Ammon's horn (tissue), 1 donor: ENCODE measurements at regions not wholly inside any gene's neighbourhood (a gene's known extent, or its start where the extent isn't known, plus 50 kb on each side); places are given as distances from the start of the nearest gene placed in this dataset.
A peak's percentile ranks its signal among the peaks of the same experiment; 100 is the strongest.
"Not testable (repeated sequence)": the region's sequence is repeated elsewhere in the genome, so short reads cannot be mapped to it uniquely, and the experiment has no call there.

Experiments used
- DNase-seq: peaks from one replicate; pipeline ENCODE4 v3.0.0-alpha.2; 2016; ENCODE audit warnings: low spot score

DNA sequence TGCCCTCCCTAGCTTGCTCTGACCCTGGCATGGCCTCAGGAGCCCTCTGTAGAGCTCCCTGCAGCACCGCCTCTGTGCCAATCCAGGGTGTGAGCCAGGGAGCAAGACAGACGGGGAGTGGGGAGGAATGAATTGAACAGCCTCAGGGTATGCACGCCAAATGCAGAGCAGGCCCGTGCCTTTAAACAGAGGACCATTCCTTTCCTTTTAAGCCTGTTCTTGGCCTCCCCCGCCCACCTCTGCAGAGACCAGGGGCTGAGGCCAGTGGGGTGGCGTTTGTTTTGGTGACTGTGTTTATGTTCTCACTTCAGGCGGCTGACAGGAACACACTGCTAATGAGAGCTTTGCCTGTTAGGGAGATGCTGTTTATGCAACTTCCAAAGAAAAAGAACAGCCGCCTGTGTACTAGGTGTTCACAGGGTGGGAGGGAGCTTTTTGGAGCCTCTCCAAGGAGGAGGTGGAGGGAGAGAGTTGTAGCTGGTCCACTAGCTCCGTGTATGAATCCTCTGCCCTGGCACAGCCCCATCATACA is 528.1 kb upstream of the DPP6 start:
- peak; percentile 81 for DNase-seq

DNA sequence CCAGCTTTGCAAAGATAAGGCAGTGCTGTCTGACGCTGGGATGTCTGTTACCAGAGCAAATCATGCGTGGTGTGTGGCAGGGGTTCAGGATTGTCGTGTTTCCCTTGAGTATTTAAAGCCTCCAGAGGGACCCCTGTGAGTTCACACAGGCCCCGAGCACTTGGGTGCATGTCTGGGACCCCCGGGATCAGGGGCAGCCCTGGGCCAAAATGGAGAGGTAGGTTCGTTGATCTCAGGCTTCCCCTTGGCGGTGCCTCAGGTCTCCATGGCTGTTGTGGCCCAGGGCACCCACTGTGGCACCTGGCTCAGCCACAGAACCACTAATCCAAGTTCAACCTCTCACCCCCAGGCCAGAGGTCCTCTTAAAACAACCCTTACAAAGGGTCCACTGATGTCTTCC is 523.1 kb upstream of the DPP6 start:
- no peak for DNase-seq

DNA sequence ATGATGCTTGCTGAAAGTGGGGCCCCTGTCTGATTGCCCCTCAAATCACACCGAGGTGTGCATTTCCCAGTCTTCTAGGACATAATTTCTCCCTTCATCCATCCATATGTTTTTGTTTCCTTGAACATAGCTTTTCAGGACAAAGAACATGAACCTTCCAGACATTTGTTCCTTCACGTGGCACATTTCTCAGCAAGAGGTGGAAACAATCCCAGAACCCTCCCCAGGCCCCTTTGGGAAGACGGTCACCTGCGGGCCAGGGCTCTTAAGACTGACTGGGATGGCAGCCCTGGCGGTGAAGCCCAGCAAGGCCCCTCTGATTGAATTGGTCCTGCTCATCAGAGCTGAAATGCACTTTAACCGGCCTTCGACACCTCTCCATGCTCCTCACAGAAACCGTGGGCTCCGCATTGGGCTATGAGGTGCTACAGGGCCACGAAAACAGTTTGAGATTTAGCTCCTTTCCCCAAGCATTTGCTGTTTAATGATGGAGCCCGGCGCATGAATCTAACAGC is 522.5 kb upstream of the DPP6 start:
- no peak for DNase-seq

DNA sequence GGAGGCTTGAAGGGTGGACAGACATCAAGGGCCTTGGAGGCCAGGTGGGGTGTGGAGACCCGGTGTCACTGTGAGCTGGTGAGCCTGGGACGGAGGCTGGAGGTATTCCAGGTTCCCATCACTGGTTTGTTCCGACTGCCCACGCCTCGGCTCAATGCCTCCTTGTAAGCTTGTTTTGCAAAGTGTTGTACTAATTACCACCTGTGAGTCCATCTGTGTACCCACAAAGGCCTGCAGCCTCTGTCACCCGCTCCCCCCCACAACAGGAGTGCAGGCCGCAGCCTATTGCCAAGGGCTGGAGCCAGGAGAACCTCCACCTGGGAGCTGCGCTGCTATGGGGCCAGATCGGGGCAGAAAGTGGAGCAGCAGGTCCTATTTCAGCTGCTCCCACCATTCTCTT is 521.8 kb upstream of the DPP6 start:
- DNase-seq, result peak; percentile 25

DNA sequence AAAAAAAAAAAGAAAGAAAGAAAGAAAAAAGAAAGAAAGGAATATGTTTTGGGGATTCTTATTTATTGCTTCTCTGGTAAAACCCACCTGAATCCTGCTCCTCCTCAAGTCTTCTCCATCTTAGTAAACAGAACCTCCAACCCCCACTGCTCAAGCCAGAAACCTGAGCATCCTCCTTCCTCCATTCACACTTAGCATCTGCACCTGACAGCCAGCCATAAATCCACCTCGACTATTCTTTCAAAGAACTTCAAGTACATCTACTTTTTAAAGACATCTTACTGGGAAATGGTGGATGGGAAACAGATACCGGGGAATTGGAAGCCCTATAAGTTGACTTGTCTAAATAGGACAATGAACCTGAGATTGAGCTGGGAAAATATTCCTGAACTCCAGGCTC is 519.9 kb upstream of the DPP6 start:
- no peak for DNase-seq

DNA sequence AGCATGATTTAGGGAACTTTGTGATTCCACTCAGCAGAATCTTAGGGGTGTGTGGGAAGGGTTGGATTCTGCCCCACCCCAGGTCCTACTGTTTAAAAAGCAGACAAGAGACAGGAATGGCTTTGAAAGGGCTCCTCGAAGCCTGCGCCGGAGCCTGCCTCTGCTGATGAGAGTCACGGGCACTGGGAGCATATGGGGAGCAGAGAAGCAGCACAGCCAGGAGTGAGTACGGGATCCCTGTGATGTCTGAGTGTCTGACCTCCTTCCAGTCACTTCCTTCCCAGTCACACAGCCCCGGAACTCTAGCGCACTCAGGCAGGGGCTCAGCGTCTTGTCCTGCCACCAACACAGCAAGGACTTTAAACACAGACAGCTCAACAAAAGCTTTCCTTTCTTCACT is 514.9 kb upstream of the DPP6 start:
- DNase-seq, result no peak

DNA sequence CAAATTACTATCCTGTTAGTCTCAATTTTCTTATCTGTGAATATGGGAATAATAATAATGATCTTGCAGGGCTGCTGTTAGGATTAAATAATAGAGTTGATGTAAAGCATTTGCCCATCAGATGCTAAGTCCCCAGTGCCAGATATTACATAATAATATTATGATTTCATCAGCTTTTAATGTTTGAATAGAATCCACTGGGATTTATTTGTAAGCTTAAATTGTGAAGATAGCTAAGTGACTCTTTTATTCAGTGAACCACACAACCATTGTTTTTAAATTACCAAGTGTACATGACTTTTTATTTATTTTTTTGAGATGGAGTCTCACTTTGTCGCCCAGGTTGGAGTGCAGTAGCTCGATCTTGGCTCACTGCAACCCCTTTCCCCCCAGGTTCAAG is 510.3 kb upstream of the DPP6 start:
- DNase-seq, result no peak

DNA sequence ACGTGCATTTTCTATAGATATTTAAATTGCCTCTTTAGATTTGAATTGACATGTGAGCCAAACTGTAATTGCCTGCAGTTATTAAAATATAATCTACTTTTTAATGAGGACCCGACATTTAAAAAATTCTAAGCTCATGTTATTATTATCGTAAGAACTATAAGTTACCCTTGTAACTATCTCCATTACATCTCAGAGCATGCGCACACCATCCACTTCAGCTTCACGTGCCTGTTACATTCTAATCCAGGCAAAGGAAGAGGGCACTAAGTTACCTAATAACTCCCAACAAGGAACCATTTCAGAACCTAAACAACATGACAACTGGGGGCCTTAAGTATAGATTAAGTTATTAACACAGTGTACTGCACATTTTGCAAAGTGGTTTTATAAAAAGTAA is 509.0 kb upstream of the DPP6 start:
- DNase-seq, result no peak

DNA sequence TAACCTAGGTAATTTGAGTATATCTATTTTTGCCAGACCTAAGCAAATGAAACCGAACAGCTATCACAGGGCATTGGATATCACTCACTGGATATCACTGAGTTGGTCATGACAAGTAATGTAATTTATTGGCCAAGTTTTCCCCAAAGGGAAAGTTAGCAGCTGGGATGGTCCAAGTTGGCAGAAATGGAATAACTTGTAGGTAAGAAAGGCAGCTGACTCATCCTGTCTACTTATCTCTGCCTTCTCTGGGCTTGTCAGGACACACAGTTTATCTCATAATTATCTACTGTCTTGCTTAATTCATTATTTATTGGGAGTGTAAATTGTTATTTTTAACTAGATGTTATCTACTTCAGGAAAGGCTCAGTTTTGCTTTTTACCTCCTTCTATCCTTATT is 502.0 kb upstream of the DPP6 start:
- no peak for DNase-seq

DNA sequence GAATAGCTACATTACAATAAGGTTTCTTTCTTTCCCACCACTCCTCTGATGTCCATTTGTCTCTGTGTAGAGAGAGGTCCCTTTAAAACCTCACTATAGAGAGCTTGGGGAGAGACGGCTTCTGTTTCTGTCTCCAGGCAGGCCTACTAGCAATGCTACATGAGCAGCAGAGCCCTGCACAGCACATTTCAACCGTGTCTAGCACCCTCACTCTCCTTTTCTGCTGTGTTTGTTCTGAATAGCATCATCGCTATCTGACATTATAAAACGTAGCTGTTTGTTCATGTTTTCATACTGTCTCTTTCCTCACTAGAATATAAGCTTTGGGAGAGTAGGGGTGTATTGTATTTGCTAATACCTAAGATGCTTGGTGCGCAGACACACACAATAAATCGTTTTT is 487.8 kb upstream of the DPP6 start:
- no peak for DNase-seq

DNA sequence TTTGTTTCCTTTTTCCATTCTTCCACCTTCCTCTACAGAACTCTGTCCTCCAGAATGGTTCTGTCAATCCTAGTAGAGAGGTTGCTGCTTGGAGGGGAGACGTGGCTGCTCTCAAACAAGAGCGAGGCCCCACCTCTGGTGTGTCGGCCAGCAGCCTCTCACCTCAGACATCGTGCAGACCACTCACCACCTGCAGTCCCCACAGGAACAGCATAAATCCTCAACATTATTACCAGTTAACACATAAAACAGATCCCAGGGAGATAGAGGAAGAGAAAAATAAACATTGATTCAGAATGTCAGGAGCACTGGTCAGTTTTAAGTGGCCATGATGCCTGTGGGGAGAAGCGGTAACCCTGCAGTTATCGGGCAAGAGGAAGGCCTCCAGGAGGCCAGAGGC is 485.9 kb upstream of the DPP6 start:
- DNase-seq, result no peak

DNA sequence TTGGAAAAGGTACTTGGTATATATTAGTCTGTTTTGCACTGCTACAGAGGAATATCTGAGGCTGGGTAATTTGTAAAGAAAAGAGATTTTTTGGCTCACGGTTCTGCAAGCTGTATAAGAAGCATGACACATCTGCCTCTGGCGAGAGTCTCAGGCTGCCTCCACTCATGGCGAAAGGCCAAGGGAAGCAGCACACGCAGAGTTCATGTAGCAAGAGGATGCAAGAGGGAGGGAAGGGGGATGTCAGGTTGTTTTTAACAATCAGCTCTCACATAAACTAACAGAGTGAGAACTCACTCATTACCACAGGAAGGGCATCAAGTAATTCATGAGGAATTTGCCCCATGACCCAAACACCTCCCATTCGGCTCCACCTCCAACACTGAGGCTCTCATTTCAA is 484.8 kb upstream of the DPP6 start:
- peak; percentile 6 for DNase-seq

DNA sequence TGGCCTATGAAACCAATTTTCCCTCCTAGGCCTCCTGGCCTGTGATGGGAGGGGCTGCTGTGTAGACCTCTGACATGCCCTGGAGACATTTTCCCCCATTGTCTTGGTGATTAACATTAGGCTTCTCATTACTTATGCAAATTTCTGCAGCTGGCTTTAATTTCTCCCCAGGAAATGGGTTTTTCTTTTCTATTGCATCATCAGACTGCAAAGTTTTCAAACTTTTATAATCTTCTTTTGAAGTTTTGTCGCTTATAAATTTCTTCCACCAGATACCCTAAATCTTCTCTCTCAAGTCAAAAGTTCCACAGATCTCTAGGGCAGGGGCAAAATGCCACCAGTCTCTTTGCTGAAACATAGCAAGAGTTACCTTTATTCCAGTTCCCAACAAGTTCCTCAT is 482.7 kb upstream of the DPP6 start:
- DNase-seq, result not testable (repeated sequence)

DNA sequence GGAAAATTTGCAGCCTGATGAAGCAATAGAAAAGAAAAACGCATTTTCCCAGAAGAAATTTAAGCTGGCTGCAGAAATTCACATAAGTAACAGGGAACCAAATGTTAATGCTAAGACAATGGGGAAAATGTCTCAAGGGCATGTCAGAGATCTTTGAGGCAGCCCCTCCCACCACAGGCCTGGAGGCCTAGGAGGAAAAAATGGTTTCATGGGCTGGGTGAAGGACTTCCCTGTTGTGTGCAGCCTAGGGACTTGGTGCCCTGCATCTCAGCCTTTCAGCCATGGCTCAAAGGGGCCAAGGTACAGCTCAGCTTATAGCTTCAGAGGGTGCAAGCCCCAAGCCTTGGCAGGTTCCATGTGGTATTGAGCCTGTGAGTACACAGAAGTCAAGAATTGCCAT is 476.1 kb upstream of the DPP6 start:
- DNase-seq, result no peak

DNA sequence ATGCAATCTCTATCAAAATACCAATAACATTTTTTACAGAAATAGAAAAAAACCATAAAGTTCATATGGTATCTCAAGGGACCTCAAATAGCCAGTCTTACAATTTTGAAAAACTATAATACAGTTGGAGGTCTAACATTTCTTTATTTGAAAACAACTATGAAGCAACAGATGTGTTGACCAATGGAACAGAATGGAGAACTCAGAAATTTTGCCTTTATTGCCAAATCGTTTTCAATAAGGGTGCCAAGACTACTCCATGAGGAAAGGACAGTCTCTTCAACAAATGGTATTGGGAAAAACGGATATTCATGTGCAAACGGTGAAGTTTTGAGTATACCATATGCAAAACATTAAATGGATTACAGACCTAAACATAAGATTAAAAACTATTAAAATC is 470.8 kb upstream of the DPP6 start:
- DNase-seq, result no peak

DNA sequence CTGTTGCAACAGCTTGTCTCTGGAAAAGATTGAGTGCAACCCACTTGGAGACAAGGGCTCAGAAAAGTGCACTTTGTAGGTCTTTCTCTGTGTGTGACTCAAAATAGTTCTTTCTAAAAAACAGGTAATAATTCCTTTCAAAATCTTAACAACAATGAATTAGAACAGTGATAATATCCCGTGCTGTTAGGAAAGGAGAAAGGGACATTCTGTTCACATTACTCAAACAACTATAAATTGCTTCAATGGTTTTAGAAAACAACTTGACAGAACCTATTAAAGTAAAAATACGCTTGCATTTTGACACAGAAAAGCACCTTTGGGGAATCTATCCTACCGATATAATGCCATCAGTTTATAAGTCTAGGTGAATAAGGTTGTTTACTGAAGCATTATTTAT is 468.1 kb upstream of the DPP6 start:
- DNase-seq, result no peak

DNA sequence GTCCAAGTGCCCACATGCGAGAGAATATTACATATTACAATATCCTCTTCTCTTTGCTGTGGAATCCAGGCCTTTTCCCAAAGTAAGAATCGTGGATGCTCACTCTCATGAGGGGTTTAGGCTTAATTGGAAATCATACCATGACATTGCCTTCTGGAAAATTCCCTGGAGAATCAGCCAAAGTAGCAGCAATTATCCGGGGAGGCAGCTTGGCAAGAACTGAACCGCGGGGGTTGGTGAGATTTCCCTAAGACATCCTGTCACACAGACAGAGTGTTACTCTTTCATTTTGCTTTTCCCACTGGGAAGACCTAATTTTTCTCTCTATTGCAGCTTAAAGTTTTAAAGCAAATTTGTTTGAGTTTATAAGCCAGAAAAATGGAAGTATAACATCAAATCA is 463.6 kb upstream of the DPP6 start:
- peak; percentile 23 for DNase-seq

DNA sequence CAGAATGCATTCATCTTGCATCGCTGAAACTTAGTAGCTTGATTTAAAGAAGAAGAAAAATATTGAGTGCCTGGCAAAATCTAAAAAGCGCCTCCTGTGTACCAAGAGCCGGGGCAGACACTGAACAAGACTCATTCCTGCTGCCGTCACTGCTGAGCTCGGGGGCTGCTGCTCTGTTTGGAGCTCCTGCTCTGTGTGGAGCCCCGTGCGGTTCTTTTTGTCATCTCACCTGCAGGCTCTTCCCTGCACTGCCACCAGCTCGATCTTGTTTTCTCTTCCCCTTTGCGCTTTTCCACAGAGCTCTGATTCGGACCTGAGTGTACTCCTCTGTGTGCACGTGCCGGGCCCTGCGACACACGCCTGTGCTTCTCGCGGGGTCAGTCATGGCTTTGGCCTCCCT is 462.1 kb upstream of the DPP6 start:
- no peak for DNase-seq

DNA sequence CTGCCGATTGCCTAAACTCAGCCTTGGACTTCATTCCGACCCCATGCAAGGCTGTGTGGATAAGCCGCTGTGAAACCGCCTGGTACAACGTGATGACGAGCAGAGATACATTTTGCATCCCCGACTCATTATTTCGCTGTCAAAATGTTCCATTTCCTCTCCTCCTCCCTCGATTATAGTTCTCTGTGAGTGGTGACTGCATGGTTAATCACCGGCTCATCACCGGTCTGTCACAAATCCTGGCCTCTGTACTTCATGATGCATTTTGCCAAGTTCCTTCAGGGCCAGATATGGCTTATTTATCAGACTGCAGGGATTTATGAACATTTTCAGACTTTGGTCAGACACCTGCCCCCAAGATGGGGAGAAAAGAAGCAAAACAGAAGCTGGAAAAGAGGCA is 461.6 kb upstream of the DPP6 start:
- no peak for DNase-seq

DNA sequence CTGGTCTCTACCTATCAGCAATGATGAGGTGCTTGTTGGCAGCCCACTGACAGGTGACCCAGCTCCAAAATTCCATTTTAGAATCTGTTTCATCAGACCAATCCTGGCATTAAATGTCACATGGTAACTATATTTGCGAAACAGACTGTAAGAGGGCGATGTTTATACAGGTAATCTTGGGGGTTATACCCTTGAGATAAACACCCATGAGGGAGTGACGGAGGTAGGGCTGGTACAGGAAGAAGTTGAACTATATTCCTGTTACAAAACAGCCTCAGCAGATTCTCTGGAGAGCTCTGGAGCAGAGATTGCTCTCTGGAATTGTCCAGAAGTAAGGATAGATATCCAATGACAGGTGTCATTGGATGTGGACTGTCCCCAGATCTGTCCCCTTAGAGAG is 444.8 kb upstream of the DPP6 start:
- DNase-seq, result no peak

DNA sequence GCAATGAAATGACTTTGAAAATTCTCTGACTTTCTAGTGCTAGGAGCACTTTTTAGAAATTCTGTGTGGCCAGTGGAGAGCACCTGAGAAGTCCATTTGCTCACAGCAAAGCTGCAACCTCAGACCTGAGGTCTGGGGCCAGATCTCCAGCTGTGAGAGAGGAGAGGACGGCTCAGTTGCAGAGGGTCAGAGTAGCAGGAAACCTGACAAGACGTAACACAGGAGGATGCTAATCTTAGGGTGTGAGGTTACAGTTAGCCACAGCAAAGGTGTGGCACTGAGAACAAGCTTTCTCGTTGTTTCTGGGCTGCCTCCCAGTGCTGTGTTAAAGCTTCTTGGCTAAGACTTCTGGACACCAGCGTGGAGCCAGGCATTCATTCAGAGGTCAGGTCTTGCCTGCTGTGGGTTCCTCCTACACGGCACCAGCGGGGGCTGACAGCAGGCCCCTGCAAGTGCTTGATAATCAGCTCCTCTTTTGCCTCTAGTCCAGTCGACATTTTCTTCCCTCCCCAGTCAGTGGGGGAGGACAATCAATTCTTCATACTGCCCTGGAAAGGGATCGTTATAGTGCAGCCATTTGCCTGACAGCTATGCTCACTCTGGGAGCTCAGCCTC is 435.4 kb upstream of the DPP6 start:
- DNase-seq, result peak; percentile 8

DNA sequence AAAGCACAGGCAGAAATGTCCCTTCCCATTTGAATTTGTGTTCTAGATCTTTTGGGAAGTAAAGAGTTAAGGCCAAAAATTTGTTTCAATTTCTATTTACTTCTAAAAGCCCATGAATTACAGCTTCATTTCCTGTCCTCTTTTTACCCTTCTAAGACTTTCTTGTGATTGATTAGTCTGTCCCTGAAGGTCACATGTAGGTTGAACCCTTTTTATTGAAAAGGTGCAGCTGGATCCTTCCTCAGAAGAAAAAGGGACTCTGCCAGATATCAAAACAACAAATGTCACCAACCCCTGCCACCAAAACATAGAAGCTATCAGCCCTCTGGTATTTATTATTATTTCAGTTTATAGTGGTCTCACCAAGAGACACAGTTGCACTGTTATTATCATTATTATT is 424.9 kb upstream of the DPP6 start:
- DNase-seq, result no peak

DNA sequence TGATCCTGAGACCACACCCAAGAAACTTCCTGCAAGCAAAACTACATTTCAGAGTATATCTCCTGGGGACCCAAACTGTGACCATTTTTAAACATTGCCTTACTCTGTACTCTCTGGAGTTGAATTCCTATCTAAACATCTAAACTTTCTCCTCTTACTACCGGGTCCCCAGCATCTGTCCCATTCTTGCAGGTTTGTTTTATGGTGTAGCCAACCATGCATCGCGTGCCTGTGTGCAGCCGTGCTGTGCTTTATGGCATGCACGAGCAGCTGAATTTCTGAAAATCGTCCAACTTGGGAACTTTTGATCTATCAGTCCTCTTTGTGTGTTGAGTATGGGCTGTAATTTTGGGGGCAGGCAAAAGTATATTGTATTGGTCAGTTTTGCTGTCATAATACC is 423.8 kb upstream of the DPP6 start:
- DNase-seq, result no peak

DNA sequence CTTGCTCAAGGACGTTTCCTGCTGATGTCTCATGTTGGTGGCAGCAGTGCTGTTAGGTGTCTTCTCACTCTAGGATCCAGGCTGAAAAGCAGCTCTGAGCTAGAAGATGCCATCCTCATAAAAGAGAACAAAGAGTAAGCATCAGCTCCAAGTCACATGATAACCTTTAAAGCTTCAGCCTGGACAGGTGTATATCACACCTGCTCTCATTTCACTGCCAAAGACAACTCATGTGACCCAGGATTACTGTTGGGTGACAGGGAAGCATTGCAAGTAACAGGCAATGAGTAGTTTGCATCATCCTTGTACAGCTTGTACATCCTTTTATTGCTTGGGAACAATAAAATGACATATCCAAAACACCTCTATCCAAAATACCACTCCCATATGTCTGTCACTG is 423.4 kb upstream of the DPP6 start:
- DNase-seq, result no peak
